Adrenal gland (tissue), 9 donors: ENCODE measurements at regions not wholly inside any gene's neighbourhood (a gene's known extent, or its start where the extent isn't known, plus 50 kb on each side); places are given as distances from the start of the nearest gene placed in this dataset.

Experiments used
- DNase-seq, 7 donors: peaks; one replicate each; pipeline ENCODE4 v3.0.0-alpha.2; 2019 to 2020
- H3K27ac ChIP-seq, 5 donors: fragments of 200-600 bp; sonication (generic) in 4 of 5; 1 replicate in 3 of 5; 2 replicates in 2 of 5; pipeline versions ENCODE4 v1.5.1 to v1.8.0; 2016 to 2020; ENCODE audit warnings: mild to moderate bottlenecking in 1 of 5
- H3K27me3 ChIP-seq: fragments of 200-600 bp; 2 replicates; pipeline ENCODE4 v1.8.0; 2021
- H3K36me3 ChIP-seq, 2 donors: fragments of 200-600 bp; replicated peaks in 1 of 2; 1 replicate in 1 of 2; 2 replicates in 1 of 2; pipeline versions ENCODE4 v1.5.1 to v1.8.0; 2018 to 2022
- H3K4me1 ChIP-seq, 2 donors: fragments of 200-600 bp; replicated peaks in 1 of 2; 1 replicate in 1 of 2; 2 replicates in 1 of 2; pipeline versions ENCODE4 v1.5.1 to v1.8.0; 2018 to 2021
- H3K4me3 ChIP-seq, 4 donors: fragments of 200-600 bp; sonication (generic) in 3 of 4; one replicate each; pipeline ENCODE4 v1.5.1; 2016 to 2018
- H3K9me3 ChIP-seq, 3 donors: fragments of 200-600 bp; sonication (generic) in 1 of 3; replicated peaks in 1 of 3; 1 replicate in 2 of 3; 2 replicates in 1 of 3; pipeline versions ENCODE4 v1.5.1 to v1.8.0; 2016 to 2021
- CTCF ChIP-seq, 6 experiments: fragments of 450-650 bp in 4 of 6; fragments of 200-600 bp in 2 of 6; sonication (generic) in 1 of 6; IDR thresholded peaks; 1 replicate in 5 of 6; 2 replicates in 1 of 6; pipeline versions ENCODE4 v1.5.1 to v1.8.0; 2016 to 2021; ENCODE audit warnings: antibody characterized with exemption in 6 of 6, mild to moderate bottlenecking in 2 of 6, moderate library complexity in 1 of 6
- POLR2A ChIP-seq, 2 donors: fragments of 450-650 bp; IDR thresholded peaks; one replicate each; pipeline ENCODE4 v1.6.1; 2017; ENCODE audit warnings: antibody characterized with exemption in 2 of 2, mild to moderate bottlenecking in 2 of 2, moderate library complexity in 1 of 2
- WGBS, 4 donors: extraction: QIAGEN DNeasy Blood & Tissue Kit in 2 of 4; methylation state at CpG; one replicate each; pipeline versions ENCODE4 v1.1.5 to v1.1.7; 2013 to 2017; 5-methylcytosine and 5-hydroxymethylcytosine counted together
- intact Hi-C, 2 donors: fragments of 100-400 bp; cut with DNase I; formaldehyde crosslinking; loops; one replicate each; pipeline versions ENCODE4 v1.14.1 to v1.15.0; 2022 to 2023
- donor health status: healthy with polysubstance abuse.
- donor health status: Bipolar disorder and iron deficiency.
- donor health status: DM: yes; HTN: yes; CAD: no.
- donor health status: DM: no; HTN: no; CAD: no.
- donor health status: DM: no; HTN: no; CAD: no.

- no peaks in the 10 kb centered on the region for H3K27me3 ChIP-seq
- DNase-seq = no peak
- H3K36me3 ChIP-seq = no peaks in the 10 kb centered on the region
- intact Hi-C loops = no loop called here
- no peak overlapping the region for H3K4me3 ChIP-seq
- no peaks in the 10 kb centered on the region for H3K9me3 ChIP-seq
- no peaks in the 10 kb centered on the region for H3K4me1 ChIP-seq
- peak overlapping the region in 1 of 5 donors; percentile 13 for H3K27ac ChIP-seq
- TF ChIP-seq POLR2A (IDR thresholded peaks at IDR 0.05) (no peak), CTCF (IDR thresholded peaks at IDR 0.05) (no peak)
- 38 to 58% (median 56%) methylated on average over 3 of the region's 3 CpGs for WGBS, 4 donors
Observed at GRCh38 chr21:28771790-28772501, 220.7 kb downstream of the LTN1 start.

- H3K27ac ChIP-seq = peak overlapping the region in 1 of 5 donors; percentile 13
- no peaks in the 10 kb centered on the region for H3K9me3 ChIP-seq
- H3K27me3 ChIP-seq = no peaks in the 10 kb centered on the region
- DNase-seq = no peak
- no peak for TF ChIP-seq POLR2A (IDR thresholded peaks at IDR 0.05)
- no peak for TF ChIP-seq CTCF (IDR thresholded peaks at IDR 0.05)
- H3K4me1 ChIP-seq = no peaks in the 10 kb centered on the region
- 81 to 91% (median 87%) methylated on average over 5 of the region's 5 CpGs for WGBS, 4 donors
- H3K36me3 ChIP-seq = no peaks in the 10 kb centered on the region
- H3K4me3 ChIP-seq = no peak overlapping the region
- intact Hi-C loops = no loop called here
Observed at GRCh38 chr21:28770867-28771661, 221.6 kb downstream of the LTN1 start.

GRCh38 chr21:28769683-28770082, 223.0 kb downstream of the LTN1 start:
- Histone ChIP-seq H3K27me3 (no peaks in the 10 kb centered on the region), H3K36me3 (no peaks in the 10 kb centered on the region), H3K4me1 (no peaks in the 10 kb centered on the region), H3K4me3 (no peak overlapping the region), H3K9me3 (no peaks in the 10 kb centered on the region), H3K27ac (no peak overlapping the region)
- TF ChIP-seq POLR2A (IDR thresholded peaks at IDR 0.05) = no peak
- TF ChIP-seq CTCF (IDR thresholded peaks at IDR 0.05) = no peak
- no peak for DNase-seq
- intact Hi-C loops = no loop called here

- H3K9me3 ChIP-seq = no peaks in the 10 kb centered on the region
- intact Hi-C loops = no loop called here
- no peak for TF ChIP-seq CTCF (IDR thresholded peaks at IDR 0.05)
- no peak for TF ChIP-seq POLR2A (IDR thresholded peaks at IDR 0.05)
- no peak overlapping the region for H3K27ac ChIP-seq
- no peaks in the 10 kb centered on the region for H3K36me3 ChIP-seq
- no peak for DNase-seq
- H3K27me3 ChIP-seq = no peaks in the 10 kb centered on the region
- no peaks in the 10 kb centered on the region for H3K4me1 ChIP-seq
- no peak overlapping the region for H3K4me3 ChIP-seq
Observed at GRCh38 chr21:28768753-28769152, 223.9 kb downstream of the LTN1 start.
